ENCODE measurements at regions not wholly inside any gene's neighbourhood (a gene's known extent, or its start where the extent isn't known, plus 50 kb on each side); places are given as distances from the start of the nearest gene placed in this dataset.

DNA sequence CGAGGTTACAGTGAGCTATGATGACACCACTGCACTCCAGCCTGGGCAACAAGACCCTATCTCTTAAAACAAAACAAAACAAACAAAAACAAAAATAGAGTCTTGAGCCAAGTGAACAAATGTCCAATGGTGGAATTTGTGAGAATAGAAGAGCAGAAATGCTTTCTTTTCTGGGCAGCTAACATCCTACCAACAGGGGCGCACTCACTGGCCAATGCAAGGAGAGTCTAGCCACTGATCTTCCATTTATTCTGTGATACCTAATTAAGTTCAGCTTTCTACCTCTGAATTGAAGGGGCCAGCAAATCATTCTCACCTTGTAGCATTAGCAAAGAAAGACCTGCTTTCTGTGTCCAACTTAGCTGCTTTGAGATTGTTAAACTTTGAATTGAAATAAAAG is 301.9 kb upstream of the NR2F2 start:
- Histone ChIP-seq H3K4me3 (ENCODE audit: low read depth in 1 of 2, low read length in 2 of 2) (no peak overlapping the region), H4K20me1 (ENCODE audit: insufficient read depth, low read length) (no peaks in the 10 kb centered on the region), H3K36me3 (ENCODE audit: insufficient read depth, low read length) (no peaks in the 10 kb centered on the region), H3K4me2 (ENCODE audit: insufficient read depth, low read length) (no peak overlapping the region), H3K79me2 (ENCODE audit: insufficient read depth, low read length) (no peaks in the 10 kb centered on the region), H2AFZ (ENCODE audit: low read depth, low read length) (no peak overlapping the region), H3K9ac (ENCODE audit: low read depth, low read length) (no peak overlapping the region), H3K9me3 (ENCODE audit: insufficient read depth, low read length, severe bottlenecking) (no peaks in the 10 kb centered on the region), H3K27me3 (ENCODE audit: insufficient read depth, low read length, poor library complexity) (no peaks in the 10 kb centered on the region), H3K4me1 (ENCODE audit: insufficient read depth, low read length) (no peaks in the 10 kb centered on the region), H3K27ac (ENCODE audit: low read length) (no peak overlapping the region)
- TF ChIP-seq, protein P1, sequence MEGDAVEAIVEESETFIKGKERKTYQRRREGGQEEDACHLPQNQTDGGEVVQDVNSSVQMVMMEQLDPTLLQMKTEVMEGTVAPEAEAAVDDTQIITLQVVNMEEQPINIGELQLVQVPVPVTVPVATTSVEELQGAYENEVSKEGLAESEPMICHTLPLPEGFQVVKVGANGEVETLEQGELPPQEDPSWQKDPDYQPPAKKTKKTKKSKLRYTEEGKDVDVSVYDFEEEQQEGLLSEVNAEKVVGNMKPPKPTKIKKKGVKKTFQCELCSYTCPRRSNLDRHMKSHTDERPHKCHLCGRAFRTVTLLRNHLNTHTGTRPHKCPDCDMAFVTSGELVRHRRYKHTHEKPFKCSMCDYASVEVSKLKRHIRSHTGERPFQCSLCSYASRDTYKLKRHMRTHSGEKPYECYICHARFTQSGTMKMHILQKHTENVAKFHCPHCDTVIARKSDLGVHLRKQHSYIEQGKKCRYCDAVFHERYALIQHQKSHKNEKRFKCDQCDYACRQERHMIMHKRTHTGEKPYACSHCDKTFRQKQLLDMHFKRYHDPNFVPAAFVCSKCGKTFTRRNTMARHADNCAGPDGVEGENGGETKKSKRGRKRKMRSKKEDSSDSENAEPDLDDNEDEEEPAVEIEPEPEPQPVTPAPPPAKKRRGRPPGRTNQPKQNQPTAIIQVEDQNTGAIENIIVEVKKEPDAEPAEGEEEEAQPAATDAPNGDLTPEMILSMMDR (IDR thresholded peaks at IDR 0.05; ENCODE audit: borderline replicate concordance, extremely low read depth, low read length, poor library complexity, severe bottlenecking): no peak
- TF ChIP-seq EZH2 (IDR thresholded peaks at IDR 0.05; ENCODE audit: borderline replicate concordance, low read depth, low read length, severe bottlenecking): no peak
- DNase-seq (no peak), ATAC-seq (ENCODE audit: insufficient read depth, low read depth) (no peak)

- no peaks in the 10 kb centered on the region for H3K27me3 ChIP-seq (ENCODE audit: insufficient read depth, low read length, poor library complexity)
- H3K79me2 ChIP-seq (ENCODE audit: insufficient read depth, low read length): no peaks in the 10 kb centered on the region
- TF ChIP-seq, protein P1 (IDR thresholded peaks at IDR 0.05; ENCODE audit: borderline replicate concordance, extremely low read depth, low read length, poor library complexity, severe bottlenecking): no peak
- no peak for TF ChIP-seq EZH2 (IDR thresholded peaks at IDR 0.05; ENCODE audit: borderline replicate concordance, low read depth, low read length, severe bottlenecking)
- H3K9me3 ChIP-seq (ENCODE audit: insufficient read depth, low read length, severe bottlenecking): no peaks in the 10 kb centered on the region
- no peak overlapping the region for H2AFZ ChIP-seq (ENCODE audit: low read depth, low read length)
- H3K9ac ChIP-seq (ENCODE audit: low read depth, low read length): no peak overlapping the region
- no peak overlapping the region for H3K27ac ChIP-seq (ENCODE audit: low read length)
- H4K20me1 ChIP-seq (ENCODE audit: insufficient read depth, low read length): no peaks in the 10 kb centered on the region
- H3K36me3 ChIP-seq (ENCODE audit: insufficient read depth, low read length): no peaks in the 10 kb centered on the region
- H3K4me3 ChIP-seq (ENCODE audit: low read depth in 1 of 2, low read length in 2 of 2): no peak overlapping the region
- DNase-seq (no peak), ATAC-seq (ENCODE audit: insufficient read depth, low read depth) (no peak)
- H3K4me1 ChIP-seq (ENCODE audit: insufficient read depth, low read length): no peaks in the 10 kb centered on the region
- no peak overlapping the region for H3K4me2 ChIP-seq (ENCODE audit: insufficient read depth, low read length)
Measured at GRCh38 chr15:96029172-96029571, 301.3 kb upstream of the NR2F2 start.

GRCh38 chr15:96031426-96032110 is 298.9 kb upstream of the NR2F2 start:
- Histone ChIP-seq H2AFZ (ENCODE audit: low read depth, low read length) (no peak overlapping the region), H3K9ac (ENCODE audit: low read depth, low read length) (no peak overlapping the region), H3K4me3 (ENCODE audit: low read depth in 1 of 2, low read length in 2 of 2) (no peak overlapping the region), H3K4me1 (ENCODE audit: insufficient read depth, low read length) (peaks cover 4% of the 10 kb centered on the region), H3K9me3 (ENCODE audit: insufficient read depth, low read length, severe bottlenecking) (no peaks in the 10 kb centered on the region), H3K79me2 (ENCODE audit: insufficient read depth, low read length) (no peaks in the 10 kb centered on the region), H3K27me3 (ENCODE audit: insufficient read depth, low read length, poor library complexity) (peaks cover 8% of the 10 kb centered on the region), H3K4me2 (ENCODE audit: insufficient read depth, low read length) (no peak overlapping the region), H3K27ac (ENCODE audit: low read length) (no peak overlapping the region), H4K20me1 (ENCODE audit: insufficient read depth, low read length) (no peaks in the 10 kb centered on the region), H3K36me3 (ENCODE audit: insufficient read depth, low read length) (no peaks in the 10 kb centered on the region)
- DNase-seq (no peak), ATAC-seq (ENCODE audit: insufficient read depth, low read depth) (no peak)
- no peak for TF ChIP-seq EZH2 (IDR thresholded peaks at IDR 0.05; ENCODE audit: borderline replicate concordance, low read depth, low read length, severe bottlenecking)
- TF ChIP-seq, protein P1 (IDR thresholded peaks at IDR 0.05; ENCODE audit: borderline replicate concordance, extremely low read depth, low read length, poor library complexity, severe bottlenecking): no peak
